Stomach (tissue), 4 donors: ENCODE measurements at regions not wholly inside any gene's neighbourhood (a gene's known extent, or its start where the extent isn't known, plus 50 kb on each side); places are given as distances from the start of the nearest gene placed in this dataset.

Experiments used
- CTCF ChIP-seq, 7 experiments: fragments of 450-650 bp in 4 of 7; fragments of 200-600 bp in 3 of 7; sonication (generic) in 3 of 7; IDR thresholded peaks; one replicate each; pipeline ENCODE4 v1.5.1; 2016 to 2019; ENCODE audit warnings: antibody characterized with exemption in 7 of 7, control low read depth in 2 of 7, mild to moderate bottlenecking in 1 of 7
- POLR2AphosphoS5 ChIP-seq, 3 donors: sonication (generic); formaldehyde crosslinking; IDR thresholded peaks; one replicate each; pipeline ENCODE4 v1.6.1; 2016; ENCODE audit warnings: antibody characterized with exemption in 3 of 3

GRCh38 chr5:30414078-30414477 is 779.4 kb upstream of the CDH6 start:
- TF ChIP-seq CTCF (IDR thresholded peaks at IDR 0.05) (no peak), POLR2AphosphoS5 (IDR thresholded peaks at IDR 0.05) (no peak)
